H1 (cell line): ENCODE measurements at regions not wholly inside any gene's neighbourhood (a gene's known extent, or its start where the extent isn't known, plus 50 kb on each side); places are given as distances from the start of the nearest gene placed in this dataset.

Experiments used
- CTCF ChIP-seq, 3 experiments: IDR thresholded peaks; 1 replicate in 2 of 3; 2 replicates in 1 of 3; pipeline versions ENCODE4 v1.5.1 to v1.6.1; 2011; ENCODE audit warnings: low read length in 3 of 3, mild to moderate bottlenecking in 3 of 3, inconsistent platforms in 2 of 3, low read depth in 1 of 3, moderate library complexity in 1 of 3; ENCODE audit not compliant: insufficient read depth in 1 of 3; ENCODE audit errors: control extremely low read depth in 1 of 3
- RBBP5 ChIP-seq: IDR thresholded peaks from 2 replicates; pipeline ENCODE4 v1.7.1; 2012; ENCODE audit warnings: low read depth, mild to moderate bottlenecking, inconsistent platforms, low read length, moderate library complexity, borderline replicate concordance

GRCh38 chr11:129505266-129505665 is 129.6 kb downstream of the BARX2 start (continued):
- TF ChIP-seq RBBP5 (no peak), CTCF (IDR thresholded peaks at IDR 0.05; ENCODE audit: control extremely low read depth in 1 of 3, insufficient read depth in 1 of 3, low read depth in 1 of 3, low read length in 3 of 3) (no peak)
- TF ChIP-seq, all 59 proteins: peak for 0
